Cardiac fibroblast (primary cell): ENCODE measurements at regions not wholly inside any gene's neighbourhood (a gene's known extent, or its start where the extent isn't known, plus 50 kb on each side); places are given as distances from the start of the nearest gene placed in this dataset.

ENCODE experiments used
- DNase-seq, 2 donors: peaks; one replicate each; pipeline versions ENCODE4 v3.0.0 to v3.0.0-alpha.2; 2010; ENCODE audit warnings: low read depth in 2 of 2
- H3K4me3 ChIP-seq, 2 donors: replicated peaks in 1 of 2; 1 replicate in 1 of 2; 2 replicates in 1 of 2; pipeline ENCODE4 v1.5.1; 2011; ENCODE audit warnings: low read depth in 2 of 2, low read length in 2 of 2, mild to moderate bottlenecking in 2 of 2, moderate library complexity in 1 of 2
- TF ChIP-seq, protein P1 (sequence below): IDR thresholded peaks from one replicate; pipeline ENCODE4 v1.5.1; 2011; ENCODE audit warnings: low read depth, mild to moderate bottlenecking, low read length, inconsistent platforms

- peak in 1 of 2 donors; percentile 4 for DNase-seq
- no peak overlapping the region for H3K4me3 ChIP-seq
- TF ChIP-seq, protein P1, sequence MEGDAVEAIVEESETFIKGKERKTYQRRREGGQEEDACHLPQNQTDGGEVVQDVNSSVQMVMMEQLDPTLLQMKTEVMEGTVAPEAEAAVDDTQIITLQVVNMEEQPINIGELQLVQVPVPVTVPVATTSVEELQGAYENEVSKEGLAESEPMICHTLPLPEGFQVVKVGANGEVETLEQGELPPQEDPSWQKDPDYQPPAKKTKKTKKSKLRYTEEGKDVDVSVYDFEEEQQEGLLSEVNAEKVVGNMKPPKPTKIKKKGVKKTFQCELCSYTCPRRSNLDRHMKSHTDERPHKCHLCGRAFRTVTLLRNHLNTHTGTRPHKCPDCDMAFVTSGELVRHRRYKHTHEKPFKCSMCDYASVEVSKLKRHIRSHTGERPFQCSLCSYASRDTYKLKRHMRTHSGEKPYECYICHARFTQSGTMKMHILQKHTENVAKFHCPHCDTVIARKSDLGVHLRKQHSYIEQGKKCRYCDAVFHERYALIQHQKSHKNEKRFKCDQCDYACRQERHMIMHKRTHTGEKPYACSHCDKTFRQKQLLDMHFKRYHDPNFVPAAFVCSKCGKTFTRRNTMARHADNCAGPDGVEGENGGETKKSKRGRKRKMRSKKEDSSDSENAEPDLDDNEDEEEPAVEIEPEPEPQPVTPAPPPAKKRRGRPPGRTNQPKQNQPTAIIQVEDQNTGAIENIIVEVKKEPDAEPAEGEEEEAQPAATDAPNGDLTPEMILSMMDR: no peak
These were observed 54.3 kb upstream of the CAMK2D start for GRCh38 chr4:113815826-113816225.

DNA sequence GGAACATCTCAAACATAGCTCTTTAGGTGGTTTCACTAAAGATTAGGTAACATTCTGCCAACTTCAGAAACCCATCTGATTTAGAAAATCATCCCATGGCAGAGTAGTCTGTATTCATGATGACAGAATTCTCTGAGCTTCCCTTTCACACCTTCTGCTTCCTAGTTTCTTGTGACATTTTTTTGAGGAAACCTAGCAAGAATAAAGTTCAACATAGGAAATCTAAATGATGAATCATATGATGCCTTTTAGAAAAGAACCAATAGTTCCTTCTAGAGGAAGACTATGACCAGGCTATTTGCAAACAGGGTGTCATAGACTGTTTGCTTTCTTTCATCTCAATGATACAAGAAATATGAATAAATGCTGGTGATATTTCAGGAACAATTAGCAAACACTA, 49.8 kb upstream of the CAMK2D start:
- DNase-seq: peak in 1 of 2 donors; percentile 34
- TF ChIP-seq, protein P1: no peak
- H3K4me3 ChIP-seq: no peak overlapping the region
